GM23248 (cell line): ENCODE measurements at regions not wholly inside any gene's neighbourhood (a gene's known extent, or its start where the extent isn't known, plus 50 kb on each side); places are given as distances from the start of the nearest gene placed in this dataset.

Source experiments
- EZH2 ChIP-seq: fragments of 200-600 bp; sonication (generic); IDR thresholded peaks from 2 replicates; pipeline ENCODE4 v1.6.1; 2018; ENCODE audit warnings: antibody characterized with exemption, mild to moderate bottlenecking; ENCODE audit not compliant: insufficient read depth, poor library complexity, severe bottlenecking
- EZH2phosphoT487 ChIP-seq: fragments of 200-600 bp; sonication (generic); IDR thresholded peaks from 2 replicates; pipeline ENCODE4 v1.6.1; 2018; ENCODE audit warnings: antibody characterized with exemption, moderate library complexity, mild to moderate bottlenecking, low read depth; ENCODE audit not compliant: insufficient read depth

DNA sequence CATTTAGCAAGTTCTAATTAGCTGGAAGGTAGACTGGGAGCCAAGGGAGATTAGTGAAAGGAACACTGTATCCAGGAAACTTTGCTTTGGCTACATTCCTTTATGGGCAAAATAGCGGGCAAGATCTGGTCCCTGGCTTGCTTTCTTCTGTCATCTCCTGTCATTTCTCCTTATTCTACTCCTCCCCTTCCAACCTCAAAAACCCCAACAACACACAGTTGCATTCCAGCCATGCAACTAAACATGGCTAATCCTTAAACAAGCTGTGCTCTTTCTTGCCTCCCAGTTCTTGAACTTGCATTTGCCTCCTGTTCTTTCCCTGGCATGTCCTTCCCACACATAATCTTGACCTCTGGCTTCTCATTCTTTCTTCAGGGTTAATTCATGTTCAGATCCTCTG is 59.5 kb upstream of the CDCA7L start:
- TF ChIP-seq EZH2: no peak
- TF ChIP-seq EZH2phosphoT487: no peak
